GM10248 (cell line): ENCODE measurements at regions not wholly inside any gene's neighbourhood (a gene's known extent, or its start where the extent isn't known, plus 50 kb on each side); places are given as distances from the start of the nearest gene placed in this dataset.

Source experiments
- CTCF ChIA-PET: fragments of 300-600 bp; sonication (Branson Sonifier 250); formaldehyde crosslinking; extraction: SDS; loops from one replicate; lab custom pipeline; 2021; ENCODE audit warnings: antibody characterized with exemption; lab: Yijun Ruan, JAX
- POLR2A ChIA-PET: fragments of 350-650 bp; sonication (Branson Sonifier 250); formaldehyde crosslinking; extraction: SDS; loops from one replicate; lab custom pipeline; 2020; ENCODE audit warnings: antibody characterized with exemption; lab: Yijun Ruan, JAX
- DNase-seq: peaks from one replicate; pipeline ENCODE4 v3.0.0; 2012; ENCODE audit errors: extremely low spot score
- CTCF ChIP-seq: IDR thresholded peaks from 2 replicates; pipeline ENCODE4 v1.5.1; 2012; ENCODE audit warnings: mild to moderate bottlenecking, low read depth; ENCODE audit errors: extremely low read depth, missing control alignments, control extremely low read depth

GRCh38 chr12:42790761-42791151 lies 201.2 kb upstream of the PRICKLE1 start:
- ChIA-PET POLR2A (no interaction called here), CTCF (interaction anchor here (0.9 to 1.5 kb wide), 4 partner anchors 11 to 30 kb away, joined by 3 to 4 read pairs (median 4); no protein-coding TSS in a partner anchor)
- DNase-seq: no peak
- TF ChIP-seq CTCF: no peak

- ChIA-PET CTCF (interaction anchor here (0.9 to 1.5 kb wide), 4 partner anchors 10 to 29 kb away, joined by 3 to 4 read pairs (median 4); no protein-coding TSS in a partner anchor), POLR2A (no interaction called here)
- no peak for DNase-seq
- TF ChIP-seq CTCF: no peak
Measured at GRCh38 chr12:42789808-42790760, 200.5 kb upstream of the PRICKLE1 start.

- no peak for DNase-seq
- CTCF ChIA-PET: interaction anchor here (1.2 kb wide), 1 partner anchor 10 kb away, joined by 3 read pairs; no protein-coding TSS in a partner anchor
- no peak for TF ChIP-seq CTCF
- POLR2A ChIA-PET: no interaction called here
Measured at GRCh38 chr12:42786400-42787148, 197.0 kb upstream of the PRICKLE1 start.

- ChIA-PET POLR2A (no interaction called here), CTCF (interaction anchor here (1.2 kb wide), 1 partner anchor 11 kb away, joined by 3 read pairs; no protein-coding TSS in a partner anchor)
- TF ChIP-seq CTCF: no peak
Measured at GRCh38 chr12:42785944-42786343, 196.4 kb upstream of the PRICKLE1 start.

GRCh38 chr12:42780671-42781070 lies 191.1 kb upstream of the PRICKLE1 start:
- POLR2A ChIA-PET: no interaction called here
- CTCF ChIA-PET: interaction anchor here (1.8 kb wide), 1 partner anchor 10 kb away, joined by 4 read pairs; no protein-coding TSS in a partner anchor
- DNase-seq: no peak
- no peak for TF ChIP-seq CTCF

More at GRCh38 chr12:42785944-42786343, 196.4 kb upstream of the PRICKLE1 start:
- DNase-seq: no peak
